Loucy (cell line): ENCODE measurements at regions not wholly inside any gene's neighbourhood (a gene's known extent, or its start where the extent isn't known, plus 50 kb on each side); places are given as distances from the start of the nearest gene placed in this dataset.

ENCODE experiments used
- H2AFZ ChIP-seq: fragments of 200-600 bp; sonication (generic); 2 replicates; pipeline ENCODE4 v1.6.0; 2016; ENCODE audit warnings: antibody characterized with exemption, mild to moderate bottlenecking, low read length, moderate library complexity
- H3F3A ChIP-seq: fragments of 200-600 bp; 2 replicates; pipeline ENCODE4 v1.6.0; 2016; ENCODE audit warnings: antibody characterized with exemption, low read depth, mild to moderate bottlenecking
- H3K27me3 ChIP-seq: fragments of 200-600 bp; sonication (generic); 2 replicates; pipeline ENCODE4 v1.6.1; 2014; ENCODE audit warnings: low read length, mild to moderate bottlenecking; ENCODE audit not compliant: insufficient read depth, poor library complexity, severe bottlenecking
- H3K36me3 ChIP-seq: fragments of 200-600 bp; sonication (generic); 2 replicates; pipeline ENCODE4 v1.6.1; 2016; ENCODE audit warnings: low read length; ENCODE audit not compliant: insufficient read depth
- H3K4me1 ChIP-seq: fragments of 200-600 bp; sonication (generic); 2 replicates; pipeline ENCODE4 v1.5.1; 2014; ENCODE audit warnings: low read length, mild to moderate bottlenecking; ENCODE audit not compliant: insufficient read depth, poor library complexity, severe bottlenecking
- H3K4me2 ChIP-seq: fragments of 200-600 bp; sonication (generic); 2 replicates; pipeline ENCODE4 v1.6.0; 2014; ENCODE audit warnings: antibody characterized with exemption, low read length, low read depth, mild to moderate bottlenecking; ENCODE audit not compliant: poor library complexity, severe bottlenecking
- H3K4me3 ChIP-seq: fragments of 200-600 bp; sonication (generic); 2 replicates; pipeline ENCODE4 v1.5.1; 2014; ENCODE audit warnings: low read length, mild to moderate bottlenecking, mixed read lengths; ENCODE audit not compliant: poor library complexity, severe bottlenecking
- H3K79me2 ChIP-seq: fragments of 200-600 bp; sonication (generic); 2 replicates; pipeline ENCODE4 v1.6.1; 2014; ENCODE audit warnings: low read length; ENCODE audit not compliant: insufficient read depth
- H3K9ac ChIP-seq: fragments of 200-600 bp; sonication (generic); 2 replicates; pipeline ENCODE4 v1.6.0; 2014; ENCODE audit warnings: mild to moderate bottlenecking, low read depth, low read length, moderate library complexity; ENCODE audit not compliant: poor library complexity, severe bottlenecking
- H3K9me2 ChIP-seq: fragments of 200-600 bp; sonication (generic); replicated peaks from 2 replicates; pipeline ENCODE4 v1.6.1; 2016; ENCODE audit warnings: low read depth, low read length, mixed read lengths
- H3K9me3 ChIP-seq: fragments of 200-600 bp; sonication (generic); 2 replicates; pipeline ENCODE4 v1.6.1; 2014; ENCODE audit warnings: mild to moderate bottlenecking, antibody characterized with exemption, low read length, low read depth; ENCODE audit not compliant: insufficient read depth
- H4K20me1 ChIP-seq: fragments of 200-600 bp; sonication (generic); 2 replicates; pipeline ENCODE4 v1.6.0; 2014; ENCODE audit warnings: antibody characterized with exemption, low read length, mild to moderate bottlenecking; ENCODE audit not compliant: insufficient read depth, poor library complexity, severe bottlenecking
- EZH2phosphoT487 ChIP-seq: fragments of 200-600 bp; IDR thresholded peaks from 2 replicates; pipeline ENCODE4 v1.6.1; 2018; ENCODE audit warnings: antibody characterized with exemption, mild to moderate bottlenecking, moderate library complexity, borderline replicate concordance
- TF ChIP-seq, protein P1 (sequence below): fragments of 200-600 bp; sonication (generic); conservative IDR thresholded peaks from 2 replicates; pipeline ENCODE4 v1.5.1; 2014; ENCODE audit warnings: mild to moderate bottlenecking, antibody characterized with exemption, low read length

DNA sequence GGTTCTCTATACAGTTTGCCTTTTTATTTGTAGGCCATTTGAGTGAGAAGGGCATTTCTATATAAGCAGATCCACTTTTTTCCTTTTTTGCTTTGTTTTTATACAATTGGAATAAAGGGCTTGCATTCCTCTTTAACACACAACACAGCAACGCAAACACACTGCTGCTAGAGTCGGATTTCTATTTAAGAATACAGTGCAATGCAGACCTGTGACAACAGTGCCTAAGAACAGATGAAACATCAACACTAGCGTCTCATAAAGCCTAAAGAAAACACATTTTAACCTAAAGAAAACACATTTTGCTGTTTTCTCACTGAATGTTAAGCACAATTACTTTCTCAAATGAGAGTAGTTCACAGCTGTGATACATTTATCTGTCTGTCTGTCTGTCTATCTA lies 1141.1 kb downstream of the CDH11 start:
- H3K4me1 ChIP-seq, result no peaks in the 10 kb centered on the region

DNA sequence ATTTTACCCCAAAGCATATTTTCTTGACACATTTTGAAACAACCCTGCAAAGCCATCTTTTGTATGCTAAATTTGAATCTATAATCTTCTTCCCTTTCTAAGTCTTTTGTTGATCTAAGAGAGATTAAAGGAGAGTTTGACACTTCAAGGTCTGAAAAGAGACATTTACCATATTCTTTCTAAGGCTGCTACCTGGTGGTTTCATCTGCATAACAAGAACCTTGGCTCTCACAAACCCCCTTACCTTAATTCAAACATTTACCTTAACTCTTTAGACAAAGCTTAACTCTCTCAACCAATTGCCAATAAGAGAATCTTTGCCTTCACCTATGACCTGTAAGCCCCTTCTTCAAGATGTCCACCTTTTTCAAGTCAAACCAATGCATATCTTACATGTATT lies 1143.6 kb downstream of the CDH11 start:
- no peaks in the 10 kb centered on the region for H3K9me3 ChIP-seq
- H2AFZ ChIP-seq, result no peak overlapping the region
- TF ChIP-seq, protein P1, sequence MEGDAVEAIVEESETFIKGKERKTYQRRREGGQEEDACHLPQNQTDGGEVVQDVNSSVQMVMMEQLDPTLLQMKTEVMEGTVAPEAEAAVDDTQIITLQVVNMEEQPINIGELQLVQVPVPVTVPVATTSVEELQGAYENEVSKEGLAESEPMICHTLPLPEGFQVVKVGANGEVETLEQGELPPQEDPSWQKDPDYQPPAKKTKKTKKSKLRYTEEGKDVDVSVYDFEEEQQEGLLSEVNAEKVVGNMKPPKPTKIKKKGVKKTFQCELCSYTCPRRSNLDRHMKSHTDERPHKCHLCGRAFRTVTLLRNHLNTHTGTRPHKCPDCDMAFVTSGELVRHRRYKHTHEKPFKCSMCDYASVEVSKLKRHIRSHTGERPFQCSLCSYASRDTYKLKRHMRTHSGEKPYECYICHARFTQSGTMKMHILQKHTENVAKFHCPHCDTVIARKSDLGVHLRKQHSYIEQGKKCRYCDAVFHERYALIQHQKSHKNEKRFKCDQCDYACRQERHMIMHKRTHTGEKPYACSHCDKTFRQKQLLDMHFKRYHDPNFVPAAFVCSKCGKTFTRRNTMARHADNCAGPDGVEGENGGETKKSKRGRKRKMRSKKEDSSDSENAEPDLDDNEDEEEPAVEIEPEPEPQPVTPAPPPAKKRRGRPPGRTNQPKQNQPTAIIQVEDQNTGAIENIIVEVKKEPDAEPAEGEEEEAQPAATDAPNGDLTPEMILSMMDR, result no peak
- no peak for TF ChIP-seq EZH2phosphoT487
- no peaks in the 10 kb centered on the region for H3K4me1 ChIP-seq
- no peaks in the 10 kb centered on the region for H3K36me3 ChIP-seq
- H3K4me2 ChIP-seq, result no peak overlapping the region
- H3K9me2 ChIP-seq, result no peaks in the 10 kb centered on the region
- H4K20me1 ChIP-seq, result no peaks in the 10 kb centered on the region
- H3F3A ChIP-seq, result no peaks in the 10 kb centered on the region
- no peaks in the 10 kb centered on the region for H3K27me3 ChIP-seq
- no peaks in the 10 kb centered on the region for H3K79me2 ChIP-seq
- H3K4me3 ChIP-seq, result no peak overlapping the region
- H3K9ac ChIP-seq, result no peak overlapping the region

More for the DNA sequence above, 1141.1 kb downstream of the CDH11 start:
- H4K20me1 ChIP-seq, result no peaks in the 10 kb centered on the region
- no peak overlapping the region for H2AFZ ChIP-seq
- no peaks in the 10 kb centered on the region for H3K36me3 ChIP-seq
- no peaks in the 10 kb centered on the region for H3K9me3 ChIP-seq
- no peaks in the 10 kb centered on the region for H3K27me3 ChIP-seq
- H3K4me3 ChIP-seq, result no peak overlapping the region
- no peak overlapping the region for H3K4me2 ChIP-seq
- H3K9ac ChIP-seq, result no peak overlapping the region
- H3F3A ChIP-seq, result no peaks in the 10 kb centered on the region
- TF ChIP-seq, protein P1, result no peak
- TF ChIP-seq EZH2phosphoT487, result no peak
- no peaks in the 10 kb centered on the region for H3K9me2 ChIP-seq
- H3K79me2 ChIP-seq, result no peaks in the 10 kb centered on the region

- Histone ChIP-seq H3K4me1 (no peaks in the 10 kb centered on the region), H3K9me2 (no peaks in the 10 kb centered on the region), H3K4me3 (no peak overlapping the region), H2AFZ (no peak overlapping the region), H4K20me1 (no peaks in the 10 kb centered on the region), H3K9me3 (no peaks in the 10 kb centered on the region), H3K36me3 (no peaks in the 10 kb centered on the region), H3F3A (no peaks in the 10 kb centered on the region), H3K27me3 (no peaks in the 10 kb centered on the region), H3K79me2 (no peaks in the 10 kb centered on the region), H3K9ac (no peak overlapping the region), H3K4me2 (no peak overlapping the region)
- no peak for TF ChIP-seq EZH2phosphoT487
- TF ChIP-seq, protein P1, result no peak
Measured at GRCh38 chr16:63976345-63976744, 1145.5 kb downstream of the CDH11 start.
